DND-41 (cell line): ENCODE measurements at regions not wholly inside any gene's neighbourhood (a gene's known extent, or its start where the extent isn't known, plus 50 kb on each side); places are given as distances from the start of the nearest gene placed in this dataset.

Experiments used
- ATAC-seq: fragments of 200-7000 bp; cut with Tn5 transposase; 3 replicates; pipeline ENCODE4 v1.9.1; 2021; ENCODE audit warnings: low read depth; ENCODE audit not compliant: insufficient read depth
- DNase-seq: peaks from one replicate; pipeline ENCODE4 v3.0.0-alpha.2; 2020
- H2AFZ ChIP-seq: 2 replicates; pipeline ENCODE4 v1.6.0; 2012; ENCODE audit warnings: low read depth, low read length
- H3K27ac ChIP-seq: 2 replicates; pipeline ENCODE4 v1.5.1; 2012; ENCODE audit warnings: low read length, inconsistent platforms
- H3K27me3 ChIP-seq: fragments of 200-600 bp; sonication (generic); 2 replicates; pipeline ENCODE4 v1.6.0; 2012; ENCODE audit warnings: low read length, mild to moderate bottlenecking, inconsistent platforms; ENCODE audit not compliant: insufficient read depth, poor library complexity
- H3K36me3 ChIP-seq: 2 replicates; pipeline ENCODE4 v1.5.1; 2012; ENCODE audit warnings: low read length, inconsistent platforms; ENCODE audit not compliant: insufficient read depth
- H3K4me1 ChIP-seq: 2 replicates; pipeline ENCODE4 v1.5.1; 2012; ENCODE audit warnings: mild to moderate bottlenecking, low read length; ENCODE audit not compliant: insufficient read depth
- H3K4me2 ChIP-seq: 2 replicates; pipeline ENCODE4 v1.6.0; 2012; ENCODE audit warnings: mild to moderate bottlenecking, moderate library complexity, low read length, inconsistent platforms; ENCODE audit not compliant: insufficient read depth
- H3K4me3 ChIP-seq, 2 experiments: fragments of 200-600 bp in 1 of 2; shearing (Covaris generic) in 1 of 2; 2 replicates each; pipeline ENCODE4 v1.5.1; 2012 to 2016; ENCODE audit warnings: inconsistent platforms in 2 of 2, low read length in 2 of 2, mild to moderate bottlenecking in 2 of 2, low read depth in 1 of 2, moderate library complexity in 1 of 2
- H3K79me2 ChIP-seq: 2 replicates; pipeline ENCODE4 v1.6.0; 2012; ENCODE audit warnings: low read length, inconsistent platforms; ENCODE audit not compliant: insufficient read depth
- H3K9ac ChIP-seq: 2 replicates; pipeline ENCODE4 v1.6.0; 2012; ENCODE audit warnings: low read depth, mild to moderate bottlenecking, inconsistent platforms, low read length, moderate library complexity
- H3K9me3 ChIP-seq: 2 replicates; pipeline ENCODE4 v1.5.1; 2012; ENCODE audit warnings: low read length, moderate library complexity, mild to moderate bottlenecking, inconsistent platforms; ENCODE audit not compliant: insufficient read depth, severe bottlenecking
- H4K20me1 ChIP-seq: 2 replicates; pipeline ENCODE4 v1.6.0; 2012; ENCODE audit warnings: low read length; ENCODE audit not compliant: insufficient read depth
- EZH2 ChIP-seq: IDR thresholded peaks from 3 replicates; pipeline ENCODE4 v1.6.1; 2012; ENCODE audit warnings: borderline replicate concordance, low read depth, mild to moderate bottlenecking, moderate library complexity, low read length, inconsistent platforms; ENCODE audit not compliant: severe bottlenecking
- TF ChIP-seq, protein P1 (sequence below): IDR thresholded peaks from 2 replicates; pipeline ENCODE4 v1.5.1; 2012; ENCODE audit warnings: borderline replicate concordance, low read length, moderate library complexity, mild to moderate bottlenecking; ENCODE audit not compliant: poor library complexity, severe bottlenecking; ENCODE audit errors: extremely low read depth

DNA sequence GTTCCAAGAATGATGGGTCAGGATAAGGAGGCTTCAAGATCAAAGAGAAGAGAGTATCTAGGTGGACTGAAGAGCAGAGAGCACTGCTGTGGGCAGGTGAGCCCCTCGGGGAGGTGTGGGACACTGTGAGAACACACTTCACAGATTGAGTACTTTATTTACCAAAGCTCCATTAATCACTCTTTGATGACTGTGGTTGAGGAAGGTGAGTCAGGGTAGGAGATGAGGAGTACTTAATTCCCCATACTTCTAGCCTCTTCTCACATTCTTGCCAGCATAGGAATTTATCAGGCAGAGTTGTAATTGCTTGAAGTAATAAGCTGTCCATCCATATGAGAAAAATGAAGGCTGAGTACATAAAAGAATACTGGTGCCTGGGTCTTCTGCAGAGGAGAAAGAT is 375.3 kb downstream of the PCDH10 start:
- no peak for TF ChIP-seq EZH2
- TF ChIP-seq, protein P1, sequence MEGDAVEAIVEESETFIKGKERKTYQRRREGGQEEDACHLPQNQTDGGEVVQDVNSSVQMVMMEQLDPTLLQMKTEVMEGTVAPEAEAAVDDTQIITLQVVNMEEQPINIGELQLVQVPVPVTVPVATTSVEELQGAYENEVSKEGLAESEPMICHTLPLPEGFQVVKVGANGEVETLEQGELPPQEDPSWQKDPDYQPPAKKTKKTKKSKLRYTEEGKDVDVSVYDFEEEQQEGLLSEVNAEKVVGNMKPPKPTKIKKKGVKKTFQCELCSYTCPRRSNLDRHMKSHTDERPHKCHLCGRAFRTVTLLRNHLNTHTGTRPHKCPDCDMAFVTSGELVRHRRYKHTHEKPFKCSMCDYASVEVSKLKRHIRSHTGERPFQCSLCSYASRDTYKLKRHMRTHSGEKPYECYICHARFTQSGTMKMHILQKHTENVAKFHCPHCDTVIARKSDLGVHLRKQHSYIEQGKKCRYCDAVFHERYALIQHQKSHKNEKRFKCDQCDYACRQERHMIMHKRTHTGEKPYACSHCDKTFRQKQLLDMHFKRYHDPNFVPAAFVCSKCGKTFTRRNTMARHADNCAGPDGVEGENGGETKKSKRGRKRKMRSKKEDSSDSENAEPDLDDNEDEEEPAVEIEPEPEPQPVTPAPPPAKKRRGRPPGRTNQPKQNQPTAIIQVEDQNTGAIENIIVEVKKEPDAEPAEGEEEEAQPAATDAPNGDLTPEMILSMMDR = no peak
- Histone ChIP-seq H3K4me1 (peaks cover 21% of the 10 kb centered on the region), H3K4me3 (no peak overlapping the region), H3K27ac (peak overlapping the region; percentile 66; the same call in 1 of the 2 replicates), H3K9ac (no peak overlapping the region), H4K20me1 (no peaks in the 10 kb centered on the region), H3K27me3 (no peaks in the 10 kb centered on the region), H3K4me2 (no peak overlapping the region), H3K79me2 (no peaks in the 10 kb centered on the region), H3K9me3 (peaks cover 14% of the 10 kb centered on the region), H2AFZ (no peak overlapping the region; the same call in 1 of the 2 replicates), H3K36me3 (no peaks in the 10 kb centered on the region)
- DNase-seq (no peak), ATAC-seq (peak; percentile 42; the same call in 2 of the 3 replicates)

DNA sequence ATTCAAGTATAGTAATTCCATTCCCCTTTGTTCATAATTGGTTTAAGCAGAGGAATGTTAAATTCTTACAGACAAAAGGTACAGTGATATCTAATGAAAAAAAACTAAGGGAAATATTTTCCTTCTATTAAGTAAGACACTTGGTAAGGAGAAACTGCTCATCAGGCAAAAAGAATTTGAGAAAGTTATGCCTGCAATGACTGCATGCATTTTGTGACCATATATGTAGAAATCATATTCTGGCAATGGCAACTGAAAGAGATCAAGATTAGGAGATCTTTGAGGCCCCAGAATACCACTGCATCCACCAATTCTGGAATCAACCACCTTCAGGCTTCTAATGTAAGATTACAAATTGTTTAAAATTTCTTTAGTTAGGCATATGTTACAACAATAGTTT is 364.8 kb downstream of the PCDH10 start:
- ATAC-seq = no peak
- Histone ChIP-seq H3K36me3 (no peaks in the 10 kb centered on the region), H3K9ac (no peak overlapping the region), H3K79me2 (no peaks in the 10 kb centered on the region), H3K4me2 (no peak overlapping the region), H4K20me1 (no peaks in the 10 kb centered on the region), H3K9me3 (peaks cover 11% of the 10 kb centered on the region), H3K4me3 (no peak overlapping the region), H3K27me3 (no peaks in the 10 kb centered on the region), H3K27ac (no peak overlapping the region), H3K4me1 (peaks cover 22% of the 10 kb centered on the region), H2AFZ (no peak overlapping the region)
- TF ChIP-seq, protein P1 = no peak
- no peak for TF ChIP-seq EZH2
- DNase-seq = no peak

DNA sequence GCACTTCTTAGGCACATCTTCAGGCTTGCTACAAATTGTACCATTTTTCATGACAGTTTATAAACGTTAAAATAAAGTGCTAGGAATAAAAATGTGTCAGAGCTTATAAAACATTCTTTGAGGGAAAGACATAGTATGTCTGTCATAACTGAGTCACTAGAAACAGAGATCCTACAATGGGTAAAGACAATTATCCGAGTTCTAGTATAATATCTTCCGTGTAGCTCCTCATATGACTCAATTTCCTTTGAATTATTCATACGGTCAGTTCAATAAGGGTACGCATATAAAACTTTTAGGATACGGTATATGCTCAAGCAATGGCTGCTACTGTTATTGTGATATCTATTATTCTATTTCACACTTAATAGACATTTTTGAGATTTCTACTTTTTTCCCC is 349.1 kb downstream of the PCDH10 start:
- DNase-seq = no peak
- H4K20me1 ChIP-seq = no peaks in the 10 kb centered on the region

More for the DNA sequence above, 349.1 kb downstream of the PCDH10 start:
- Histone ChIP-seq H3K9ac (no peak overlapping the region), H2AFZ (no peak overlapping the region), H3K4me1 (no peaks in the 10 kb centered on the region), H3K9me3 (peaks cover 2% of the 10 kb centered on the region), H3K27ac (no peak overlapping the region), H3K4me2 (no peak overlapping the region), H3K36me3 (no peaks in the 10 kb centered on the region), H3K27me3 (no peaks in the 10 kb centered on the region), H3K79me2 (no peaks in the 10 kb centered on the region), H3K4me3 (no peak overlapping the region)
- no peak for ATAC-seq
- TF ChIP-seq EZH2 = no peak
- TF ChIP-seq, protein P1 = no peak
